ENCODE measurements at regions not wholly inside any gene's neighbourhood (a gene's known extent, or its start where the extent isn't known, plus 50 kb on each side); places are given as distances from the start of the nearest gene placed in this dataset.

GRCh38 chr5:94040591-94041148, 299.3 kb upstream of the POU5F2 start:
- no peak overlapping the region for H2AFZ ChIP-seq (ENCODE audit: low read depth)
- TF ChIP-seq CTCF (conservative IDR thresholded peaks at IDR 0.05; ENCODE audit: low read depth, low read length): no peak
- H3K79me2 ChIP-seq (ENCODE audit: insufficient read depth, low read depth): no peaks in the 10 kb centered on the region
- no peaks in the 10 kb centered on the region for H3K36me3 ChIP-seq (ENCODE audit: insufficient read depth)
- H3K4me1 ChIP-seq (ENCODE audit: low read depth, poor library complexity, severe bottlenecking): no peaks in the 10 kb centered on the region
- no peak overlapping the region for H3K4me2 ChIP-seq
- H3K4me3 ChIP-seq (IDR thresholded peaks at IDR 0.05; ENCODE audit: insufficient read depth, low read depth, low read length): no peak overlapping the region
- H3K9ac ChIP-seq: no peak overlapping the region
- H4K20me1 ChIP-seq (ENCODE audit: insufficient read depth): no peaks in the 10 kb centered on the region
- no peak overlapping the region for H3K27ac ChIP-seq
- no peaks in the 10 kb centered on the region for H3K27me3 ChIP-seq (ENCODE audit: insufficient read depth, low read depth)

GRCh38 chr5:94039101-94039500, 297.7 kb upstream of the POU5F2 start:
- H3K36me3 ChIP-seq (ENCODE audit: insufficient read depth): no peaks in the 10 kb centered on the region
- H3K4me1 ChIP-seq (ENCODE audit: low read depth, poor library complexity, severe bottlenecking): no peaks in the 10 kb centered on the region
- H3K27ac ChIP-seq: no peak overlapping the region
- H2AFZ ChIP-seq (ENCODE audit: low read depth): no peak overlapping the region
- no peak overlapping the region for H3K9ac ChIP-seq
- H3K4me2 ChIP-seq: no peak overlapping the region
- TF ChIP-seq CTCF (conservative IDR thresholded peaks at IDR 0.05; ENCODE audit: low read depth, low read length): no peak
- H3K27me3 ChIP-seq (ENCODE audit: insufficient read depth, low read depth): no peaks in the 10 kb centered on the region
- no peaks in the 10 kb centered on the region for H3K79me2 ChIP-seq (ENCODE audit: insufficient read depth, low read depth)
- H3K4me3 ChIP-seq (IDR thresholded peaks at IDR 0.05; ENCODE audit: insufficient read depth, low read depth, low read length): no peak overlapping the region
- no peaks in the 10 kb centered on the region for H4K20me1 ChIP-seq (ENCODE audit: insufficient read depth)

GRCh38 chr5:94031631-94032030, 290.2 kb upstream of the POU5F2 start:
- Histone ChIP-seq H3K27me3 (ENCODE audit: insufficient read depth, low read depth) (no peaks in the 10 kb centered on the region), H3K9ac (no peak overlapping the region), H3K79me2 (ENCODE audit: insufficient read depth, low read depth) (no peaks in the 10 kb centered on the region), H3K27ac (no peak overlapping the region), H4K20me1 (ENCODE audit: insufficient read depth) (no peaks in the 10 kb centered on the region), H3K4me1 (ENCODE audit: low read depth, poor library complexity, severe bottlenecking) (no peaks in the 10 kb centered on the region), H3K36me3 (ENCODE audit: insufficient read depth) (no peaks in the 10 kb centered on the region), H3K4me3 (IDR thresholded peaks at IDR 0.05; ENCODE audit: insufficient read depth, low read depth, low read length) (no peak overlapping the region), H2AFZ (ENCODE audit: low read depth) (no peak overlapping the region), H3K4me2 (no peak overlapping the region)
- no peak for TF ChIP-seq CTCF (conservative IDR thresholded peaks at IDR 0.05; ENCODE audit: low read depth, low read length)

GRCh38 chr5:94028001-94028400, 286.6 kb upstream of the POU5F2 start:
- no peak for TF ChIP-seq CTCF (conservative IDR thresholded peaks at IDR 0.05; ENCODE audit: low read depth, low read length)
- Histone ChIP-seq H3K27ac (no peak overlapping the region), H3K36me3 (ENCODE audit: insufficient read depth) (no peaks in the 10 kb centered on the region), H3K4me2 (no peak overlapping the region), H4K20me1 (ENCODE audit: insufficient read depth) (no peaks in the 10 kb centered on the region), H3K9ac (no peak overlapping the region), H2AFZ (ENCODE audit: low read depth) (no peak overlapping the region), H3K4me1 (ENCODE audit: low read depth, poor library complexity, severe bottlenecking) (no peaks in the 10 kb centered on the region), H3K4me3 (IDR thresholded peaks at IDR 0.05; ENCODE audit: insufficient read depth, low read depth, low read length) (no peak overlapping the region), H3K79me2 (ENCODE audit: insufficient read depth, low read depth) (no peaks in the 10 kb centered on the region), H3K27me3 (ENCODE audit: insufficient read depth, low read depth) (no peaks in the 10 kb centered on the region)
